SK-N-SH (cell line): ENCODE measurements at regions not wholly inside any gene's neighbourhood (a gene's known extent, or its start where the extent isn't known, plus 50 kb on each side); places are given as distances from the start of the nearest gene placed in this dataset.

Source experiments
- CTCF ChIA-PET: fragments of 300-600, 350-600 bp; formaldehyde crosslinking; extraction: SDS; loops from one replicate; lab custom pipeline; 2021; lab: Yijun Ruan, JAX
- POLR2A ChIA-PET: fragments of 350-600 bp; sonication (Branson Sonifier 250); formaldehyde crosslinking; extraction: SDS; loops from one replicate; lab custom pipeline; 2020; ENCODE audit warnings: antibody characterized with exemption, inconsistent platforms; lab: Yijun Ruan, JAX
- DNase-seq: peaks from one replicate; pipeline ENCODE4 v3.0.0; 2012
- H2AFZ ChIP-seq: fragments of 200-600 bp; sonication (generic); 2 replicates; pipeline ENCODE4 v1.8.1; 2016; ENCODE audit warnings: antibody characterized with exemption, mild to moderate bottlenecking, low read depth
- H3F3A ChIP-seq: fragments of 200-600 bp; sonication (generic); replicated peaks from 2 replicates; pipeline ENCODE3; 2016; ENCODE audit warnings: antibody characterized with exemption, mild to moderate bottlenecking; ENCODE audit not compliant: insufficient read depth
- H3K27ac ChIP-seq, 2 experiments: fragments of 200-500 bp in 1 of 2; fragments of 200-600 bp in 1 of 2; sonication (Bioruptor generic) in 1 of 2; sonication (generic), shearing (Covaris generic) in 1 of 2; 2 replicates each; pipeline versions ENCODE4 v1.5.1 to v1.6.1; 2014 to 2016; ENCODE audit warnings: low read depth in 2 of 2, inconsistent platforms in 1 of 2, low read length in 1 of 2, mild to moderate bottlenecking in 1 of 2, mixed read lengths in 1 of 2
- H3K27me3 ChIP-seq: fragments of 200-600 bp; sonication (generic), shearing (Covaris generic); 2 replicates; pipeline ENCODE4 v1.6.1; 2016; ENCODE audit warnings: mixed run types; ENCODE audit not compliant: insufficient read depth
- H3K36me3 ChIP-seq, 2 experiments: fragments of 200-500 bp in 1 of 2; fragments of 200-600 bp in 1 of 2; sonication (Bioruptor generic) in 1 of 2; sonication (generic) in 1 of 2; replicated peaks in 1 of 2; 2 replicates each; pipeline versions ENCODE3 to v1.5.1; 2014 to 2016; ENCODE audit warnings: low read length in 1 of 2, mild to moderate bottlenecking in 1 of 2; ENCODE audit not compliant: insufficient read depth in 2 of 2, control insufficient read depth in 1 of 2
- H3K4me1 ChIP-seq, 2 experiments: fragments of 200-500 bp in 1 of 2; fragments of 200-600 bp in 1 of 2; sonication (Bioruptor generic) in 1 of 2; sonication (generic), shearing (Covaris generic) in 1 of 2; 2 replicates each; pipeline versions ENCODE4 v1.5.1 to v1.6.1; 2014 to 2016; ENCODE audit warnings: low read depth in 1 of 2, low read length in 1 of 2, mixed run types in 1 of 2; ENCODE audit not compliant: insufficient read depth in 2 of 2, control insufficient read depth in 1 of 2
- H3K4me2 ChIP-seq: fragments of 200-600 bp; sonication (generic), shearing (Covaris generic); 2 replicates; pipeline ENCODE4 v1.6.1; 2017; ENCODE audit warnings: mixed run types
- H3K4me3 ChIP-seq, 2 experiments: fragments of 200-500 bp in 1 of 2; fragments of 200-600 bp in 1 of 2; sonication (Bioruptor generic) in 1 of 2; sonication (generic), shearing (Covaris generic) in 1 of 2; 2 replicates each; pipeline versions ENCODE4 v1.5.1 to v1.8.1; 2014 to 2016; ENCODE audit warnings: low read depth in 2 of 2, inconsistent platforms in 1 of 2, low read length in 1 of 2, mild to moderate bottlenecking in 1 of 2, mixed read lengths in 1 of 2, moderate library complexity in 1 of 2
- H3K79me2 ChIP-seq: fragments of 200-600 bp; sonication (generic); 2 replicates; pipeline ENCODE4 v1.8.1; 2017; ENCODE audit warnings: mild to moderate bottlenecking; ENCODE audit not compliant: insufficient read depth
- H3K9ac ChIP-seq: fragments of 200-600 bp; sonication (generic); 2 replicates; pipeline ENCODE4 v1.6.1; 2017; ENCODE audit warnings: mixed run types
- H3K9me2 ChIP-seq: fragments of 200-600 bp; sonication (generic); 2 replicates; pipeline ENCODE4 v1.6.1; 2017; ENCODE audit warnings: mixed run types
- H3K9me3 ChIP-seq: fragments of 200-600 bp; sonication (generic); 2 replicates; pipeline ENCODE4 v1.6.1; 2017; ENCODE audit warnings: mixed run types, mild to moderate bottlenecking, moderate library complexity
- H4K20me1 ChIP-seq: fragments of 200-600 bp; sonication (generic); 2 replicates; pipeline ENCODE4 v1.6.1; 2017; ENCODE audit warnings: mild to moderate bottlenecking, mixed run types; ENCODE audit not compliant: insufficient read depth
- CHD2 ChIP-seq: fragments of 150-350 bp; IDR thresholded peaks from 2 replicates; pipeline ENCODE4 v1.6.1; 2018; ENCODE audit warnings: low read length; ENCODE audit not compliant: partially characterized antibody
- CTCF ChIP-seq: fragments of 200-600 bp; sonication (generic); IDR thresholded peaks from 2 replicates; pipeline ENCODE4 v1.6.1; 2017; ENCODE audit warnings: antibody characterized with exemption, mild to moderate bottlenecking, moderate library complexity
- EZH2phosphoT487 ChIP-seq: fragments of 200-600 bp; sonication (generic); IDR thresholded peaks from 2 replicates; pipeline ENCODE4 v1.6.1; 2017; ENCODE audit warnings: low read depth, mixed run types, mild to moderate bottlenecking, antibody characterized with exemption, moderate library complexity, borderline replicate concordance
- FOSL2 ChIP-seq: IDR thresholded peaks from 2 replicates; pipeline ENCODE4 v1.4.0; 2012; ENCODE audit warnings: low read depth, mild to moderate bottlenecking, moderate library complexity, borderline replicate concordance
- FOXJ3 ChIP-seq: sonication (generic); formaldehyde crosslinking; IDR thresholded peaks from 2 replicates; pipeline ENCODE4 v1.5.1; 2020; ENCODE audit warnings: mild to moderate bottlenecking, missing genetic modification reagents
- GATA2 ChIP-seq: sonication (generic); formaldehyde crosslinking; IDR thresholded peaks from 2 replicates; pipeline ENCODE4 v1.5.0; 2020; ENCODE audit warnings: mild to moderate bottlenecking, missing genetic modification reagents
- MEF2A ChIP-seq: IDR thresholded peaks from 2 replicates; pipeline ENCODE4 v1.4.0; 2012; ENCODE audit warnings: low read depth, borderline replicate concordance
- NFIC ChIP-seq: IDR thresholded peaks from 2 replicates; pipeline ENCODE4 v1.4.0; 2012; ENCODE audit warnings: borderline replicate concordance
- REST ChIP-seq: IDR thresholded peaks from 2 replicates; pipeline ENCODE4 v1.6.1; 2012; ENCODE audit warnings: mild to moderate bottlenecking, low read depth, low read length, moderate library complexity
- SIN3A ChIP-seq: IDR thresholded peaks from 2 replicates; pipeline ENCODE4 v1.6.1; 2012; ENCODE audit warnings: low read depth, mild to moderate bottlenecking, low read length, moderate library complexity, borderline replicate concordance
- SMC3 ChIP-seq: IDR thresholded peaks from 2 replicates; pipeline ENCODE4 v1.6.1; 2012; ENCODE audit warnings: low read depth, low read length, improper control_type of control experiment
- TAF1 ChIP-seq: IDR thresholded peaks from 2 replicates; pipeline ENCODE4 v1.6.1; 2012; ENCODE audit warnings: low read depth, mild to moderate bottlenecking, low read length, moderate library complexity, borderline replicate concordance
- TEAD4 ChIP-seq: IDR thresholded peaks from 2 replicates; pipeline ENCODE4 v1.4.0; 2012; ENCODE audit warnings: mild to moderate bottlenecking, borderline replicate concordance; ENCODE audit not compliant: insufficient read depth
- USF1 ChIP-seq: IDR thresholded peaks from 2 replicates; pipeline ENCODE4 v1.4.0; 2012; ENCODE audit warnings: low read depth, borderline replicate concordance
- USF2 ChIP-seq: fragments of 150-350 bp; IDR thresholded peaks from 2 replicates; pipeline ENCODE4 v1.6.1; 2017; ENCODE audit warnings: antibody characterized with exemption, low read length, low read depth, borderline replicate concordance
- YY1 ChIP-seq: IDR thresholded peaks from 2 replicates; pipeline ENCODE4 v1.4.0; 2012; ENCODE audit warnings: low read depth, mild to moderate bottlenecking
- WGBS: methylation state at CpG from one replicate; pipeline ENCODE4 v1.1.6; 2017; ENCODE audit warnings: low lambda C conversion rate; 5-methylcytosine and 5-hydroxymethylcytosine counted together
- TF ChIP-seq, protein P1 (sequence below): fragments of 150-350 bp; IDR thresholded peaks from 2 replicates; pipeline ENCODE4 v1.6.1; 2016; ENCODE audit warnings: mild to moderate bottlenecking, low read depth, low read length

DNA sequence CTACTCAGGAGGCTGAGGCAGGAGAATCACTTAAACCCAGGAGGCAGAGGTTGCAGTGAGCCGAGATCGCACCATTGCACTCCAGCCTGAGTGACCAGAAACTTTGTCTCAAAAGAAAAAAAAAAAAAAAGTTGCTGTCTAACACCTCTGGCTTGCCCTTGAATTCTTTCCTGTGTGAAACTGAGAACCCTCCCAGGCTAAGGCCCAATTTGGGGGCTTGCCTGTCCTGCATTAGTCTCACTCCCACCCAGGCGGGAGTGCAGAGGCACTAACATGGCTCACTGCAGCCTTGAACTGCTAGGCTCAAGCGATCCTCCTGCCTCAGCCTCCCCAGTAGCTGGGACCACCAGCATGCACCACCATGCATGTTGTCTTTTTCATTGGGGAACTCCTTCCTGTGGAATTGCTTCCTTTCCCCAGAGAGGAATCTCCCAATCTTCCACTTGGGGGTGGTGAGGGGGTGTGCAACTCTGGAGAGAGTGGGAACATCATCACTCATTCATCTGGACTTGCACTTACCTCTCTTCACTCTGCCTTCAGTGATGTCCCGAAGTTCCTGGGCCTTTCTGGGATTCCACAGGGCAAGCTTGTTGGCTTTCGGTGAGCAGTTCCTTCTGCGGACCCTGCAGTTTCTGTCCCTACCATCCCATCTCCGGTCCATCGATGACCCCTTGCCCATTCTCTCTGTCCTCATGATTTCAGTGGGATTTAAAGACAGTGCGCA lies 62.1 kb upstream of the CREB3L1 start:
- POLR2A ChIA-PET: interaction anchor here (0.7 kb wide), 1 partner anchor 28 kb away, joined by 5 read pairs; no protein-coding TSS in a partner anchor
- H3K9ac ChIP-seq: no peak overlapping the region
- no peaks in the 10 kb centered on the region for H3K79me2 ChIP-seq
- no peaks in the 10 kb centered on the region for H3F3A ChIP-seq
- 87% methylated on average over 10 of the region's 10 CpGs for whole genome bisulfite sequencing
- no peak overlapping the region for H3K4me2 ChIP-seq
- peaks cover 0 to 2% of the 10 kb centered on the region in 2 experiments; a peak in 1 of 4 replicates for H3K4me1 ChIP-seq
- H3K27ac ChIP-seq: no peak overlapping the region
- no peaks in the 10 kb centered on the region for H3K36me3 ChIP-seq
- H3K4me3 ChIP-seq: no peak overlapping the region
- no peak for TF ChIP-seq FOXJ3 (CRISPR knock-in tag)
- no peak for TF ChIP-seq CHD2
- TF ChIP-seq, protein P1, sequence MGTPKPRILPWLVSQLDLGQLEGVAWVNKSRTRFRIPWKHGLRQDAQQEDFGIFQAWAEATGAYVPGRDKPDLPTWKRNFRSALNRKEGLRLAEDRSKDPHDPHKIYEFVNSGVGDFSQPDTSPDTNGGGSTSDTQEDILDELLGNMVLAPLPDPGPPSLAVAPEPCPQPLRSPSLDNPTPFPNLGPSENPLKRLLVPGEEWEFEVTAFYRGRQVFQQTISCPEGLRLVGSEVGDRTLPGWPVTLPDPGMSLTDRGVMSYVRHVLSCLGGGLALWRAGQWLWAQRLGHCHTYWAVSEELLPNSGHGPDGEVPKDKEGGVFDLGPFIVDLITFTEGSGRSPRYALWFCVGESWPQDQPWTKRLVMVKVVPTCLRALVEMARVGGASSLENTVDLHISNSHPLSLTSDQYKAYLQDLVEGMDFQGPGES: no peak
- TF ChIP-seq TAF1: no peak
- no peak for TF ChIP-seq USF2
- no peak for TF ChIP-seq FOSL2
- TF ChIP-seq GATA2 (CRISPR knock-in tag): no peak
- no peak for TF ChIP-seq YY1
- no peak for TF ChIP-seq SMC3
- no peak for TF ChIP-seq USF1
- no peak for TF ChIP-seq EZH2phosphoT487
- no peak for TF ChIP-seq SIN3A
- TF ChIP-seq REST: no peak
- TF ChIP-seq NFIC: no peak
- TF ChIP-seq CTCF: no peak
- TF ChIP-seq TEAD4: no peak
- no peak for TF ChIP-seq MEF2A
- H2AFZ ChIP-seq: no peak overlapping the region
- CTCF ChIA-PET: no interaction called here
- no peaks in the 10 kb centered on the region for H3K9me2 ChIP-seq
- no peaks in the 10 kb centered on the region for H4K20me1 ChIP-seq
- DNase-seq: no peak
- H3K27me3 ChIP-seq: no peaks in the 10 kb centered on the region
- H3K9me3 ChIP-seq: no peaks in the 10 kb centered on the region
